ENCODE measurements at regions not wholly inside any gene's neighbourhood (a gene's known extent, or its start where the extent isn't known, plus 50 kb on each side); places are given as distances from the start of the nearest gene placed in this dataset.

GRCh38 chr1:216953495-216953894, 230.3 kb upstream of the ESRRG start:
- intact Hi-C loops (cut with micrococcal nuclease): no loop called here
- H3K36me3 Mint-ChIP-seq (ENCODE audit: low read depth): no peaks in the 10 kb centered on the region
- no peak overlapping the region for H3K27ac Mint-ChIP-seq
- no peaks in the 10 kb centered on the region for H3K4me1 Mint-ChIP-seq
- no peak for TF ChIP-seq CTCF (IDR thresholded peaks at IDR 0.05)
- ChIA-PET POLR2A (no interaction called here), CTCF (no interaction called here)
- no peak for ATAC-seq (ENCODE audit: low read depth)
- H3K9me3 Mint-ChIP-seq: peaks cover 8% of the 10 kb centered on the region
- no peak overlapping the region for H3K4me3 Mint-ChIP-seq
- no peak for DNase-seq
- no peaks in the 10 kb centered on the region for H3K27me3 Mint-ChIP-seq

GRCh38 chr1:216952864-216953263, 229.6 kb upstream of the ESRRG start:
- Mint-ChIP-seq H3K9me3 (peaks cover 8% of the 10 kb centered on the region), H3K36me3 (ENCODE audit: low read depth) (no peaks in the 10 kb centered on the region), H3K27ac (no peak overlapping the region), H3K4me3 (no peak overlapping the region), H3K4me1 (no peaks in the 10 kb centered on the region), H3K27me3 (no peaks in the 10 kb centered on the region)
- DNase-seq (no peak), ATAC-seq (ENCODE audit: low read depth) (no peak)
- TF ChIP-seq CTCF (IDR thresholded peaks at IDR 0.05): no peak
- intact Hi-C loops (cut with micrococcal nuclease): no loop called here
- POLR2A ChIA-PET: no interaction called here
- CTCF ChIA-PET: no interaction called here

GRCh38 chr1:216945538-216946080, 222.4 kb upstream of the ESRRG start:
- Mint-ChIP-seq H3K27me3 (no peaks in the 10 kb centered on the region), H3K27ac (no peak overlapping the region), H3K4me3 (no peak overlapping the region), H3K4me1 (no peaks in the 10 kb centered on the region), H3K9me3 (peaks cover 4% of the 10 kb centered on the region), H3K36me3 (ENCODE audit: low read depth) (no peaks in the 10 kb centered on the region)
- no peak for TF ChIP-seq CTCF (IDR thresholded peaks at IDR 0.05)
- ATAC-seq (ENCODE audit: low read depth) (no peak), DNase-seq (no peak)
- ChIA-PET POLR2A (no interaction called here), CTCF (no interaction called here)
- intact Hi-C loops (cut with micrococcal nuclease): no loop called here

GRCh38 chr1:216944864-216945510, 221.8 kb upstream of the ESRRG start:
- ATAC-seq (ENCODE audit: low read depth) (no peak), DNase-seq (no peak)
- peaks cover 4% of the 10 kb centered on the region for H3K9me3 Mint-ChIP-seq
- intact Hi-C loops (cut with micrococcal nuclease): no loop called here
- no peaks in the 10 kb centered on the region for H3K36me3 Mint-ChIP-seq (ENCODE audit: low read depth)
- no peak overlapping the region for H3K27ac Mint-ChIP-seq
- CTCF ChIA-PET: no interaction called here
- H3K4me1 Mint-ChIP-seq: no peaks in the 10 kb centered on the region
- H3K4me3 Mint-ChIP-seq: no peak overlapping the region
- POLR2A ChIA-PET: no interaction called here
- no peaks in the 10 kb centered on the region for H3K27me3 Mint-ChIP-seq
- no peak for TF ChIP-seq CTCF (IDR thresholded peaks at IDR 0.05)

- ChIA-PET POLR2A (no interaction called here), CTCF (interaction anchor here (0.6 kb wide), 1 partner anchor 911 kb away, joined by 3 read pairs; no protein-coding TSS in a partner anchor)
- no peak for TF ChIP-seq CTCF (IDR thresholded peaks at IDR 0.05)
- H3K9me3 Mint-ChIP-seq: no peaks in the 10 kb centered on the region
- intact Hi-C loops (cut with micrococcal nuclease): no loop called here
- H3K27me3 Mint-ChIP-seq: no peaks in the 10 kb centered on the region
- H3K4me3 Mint-ChIP-seq: no peak overlapping the region
- no peaks in the 10 kb centered on the region for H3K4me1 Mint-ChIP-seq
- no peak for DNase-seq
- H3K27ac Mint-ChIP-seq: no peak overlapping the region
- no peak for ATAC-seq (ENCODE audit: low read depth)
- H3K36me3 Mint-ChIP-seq (ENCODE audit: low read depth): no peaks in the 10 kb centered on the region
These were observed 214.3 kb upstream of the ESRRG start for GRCh38 chr1:216937491-216937890.

Data from activated B cell treated with CpG ODN at 0.5 μM for 24 hours (primary cell).